PC-9 (cell line): ENCODE measurements at regions not wholly inside any gene's neighbourhood (a gene's known extent, or its start where the extent isn't known, plus 50 kb on each side); places are given as distances from the start of the nearest gene placed in this dataset.

ENCODE experiments used
- BruUV-seq: library from RNA; stranded (reverse); fragments of 400-500 nt; replicated peaks from 2 replicates; lab custom pipeline; 2021; lab: Mats Ljungman, UMichigan
- CTCF ChIA-PET: fragments of 300-600 bp; sonication (Branson Sonifier 250); formaldehyde crosslinking; loops from one replicate; lab custom pipeline; 2022; ENCODE audit warnings: antibody characterized with exemption; lab: Charles Lee
- POLR2A ChIA-PET: fragments of 300-600 bp; sonication (Branson Sonifier 250); formaldehyde crosslinking; loops from one replicate; lab custom pipeline; 2022; ENCODE audit warnings: antibody characterized with exemption; ENCODE audit not compliant: unreplicated experiment; lab: Charles Lee
- DNase-seq, 2 experiments: peaks; one replicate each; pipeline versions ENCODE4 v3.0.0 to v3.0.0-alpha.2; 2015 to 2022; ENCODE audit warnings: mixed read lengths in 1 of 2
- H2AFZ ChIP-seq: fragments of 200-600 bp; sonication (generic); 2 replicates; pipeline ENCODE4 v1.8.1; 2017; ENCODE audit warnings: antibody characterized with exemption
- H3F3A ChIP-seq: fragments of 200-600 bp; sonication (generic); 2 replicates; pipeline ENCODE4 v1.8.1; 2017; ENCODE audit warnings: antibody characterized with exemption, mild to moderate bottlenecking, low read depth; ENCODE audit not compliant: insufficient read depth
- H3K27ac ChIP-seq: fragments of 200-600 bp; sonication (generic); 2 replicates; pipeline ENCODE4 v1.6.1; 2016; ENCODE audit warnings: mixed run types
- H3K27me3 ChIP-seq: fragments of 200-600 bp; sonication (generic); 2 replicates; pipeline ENCODE4 v1.6.1; 2016; ENCODE audit warnings: low read depth, mixed run types; ENCODE audit not compliant: insufficient read depth
- H3K36me3 ChIP-seq: fragments of 200-600 bp; sonication (generic); 2 replicates; pipeline ENCODE4 v1.6.1; 2016; ENCODE audit warnings: low read depth, mixed run types
- H3K4me1 ChIP-seq: fragments of 200-600 bp; sonication (generic); replicated peaks from 2 replicates; pipeline ENCODE4 v1.6.1; 2016; ENCODE audit warnings: mixed run types; ENCODE audit not compliant: insufficient read depth
- H3K4me2 ChIP-seq: fragments of 200-600 bp; sonication (generic); 2 replicates; pipeline ENCODE4 v1.6.1; 2017; ENCODE audit warnings: mixed run types
- H3K4me3 ChIP-seq: fragments of 200-600 bp; sonication (generic); 2 replicates; pipeline ENCODE4 v1.6.1; 2016; ENCODE audit warnings: mixed run types
- H3K79me2 ChIP-seq: fragments of 200-600 bp; sonication (generic); 2 replicates; pipeline ENCODE4 v1.6.1; 2017; ENCODE audit warnings: low read depth, mixed run types
- H3K9me2 ChIP-seq: fragments of 200-600 bp; sonication (generic); 2 replicates; pipeline ENCODE4 v1.8.1; 2017; ENCODE audit warnings: mild to moderate bottlenecking; ENCODE audit not compliant: insufficient read depth
- H3K9me3 ChIP-seq: fragments of 200-600 bp; sonication (generic); 2 replicates; pipeline ENCODE4 v1.8.1; 2016; ENCODE audit warnings: low read depth; ENCODE audit not compliant: insufficient read depth
- H4K20me1 ChIP-seq: fragments of 200-600 bp; sonication (generic); 2 replicates; pipeline ENCODE4 v1.8.1; 2017; ENCODE audit not compliant: insufficient read depth
- CTCF ChIP-seq: fragments of 200-600 bp; sonication (generic); conservative IDR thresholded peaks from 2 replicates; pipeline ENCODE4 v1.6.1; 2017; ENCODE audit warnings: mixed run types, antibody characterized with exemption, mild to moderate bottlenecking, moderate library complexity
- EZH2 ChIP-seq: fragments of 200-600 bp; sonication (generic); IDR thresholded peaks from 2 replicates; pipeline ENCODE4 v1.8.0; 2017; ENCODE audit warnings: antibody characterized with exemption, low read depth
- intact Hi-C: fragments of 100-400 bp; cut with micrococcal nuclease; formaldehyde crosslinking; loops from one replicate; pipeline ENCODE4 v1.10.0; 2022; ENCODE audit not compliant: unreplicated experiment

DNA sequence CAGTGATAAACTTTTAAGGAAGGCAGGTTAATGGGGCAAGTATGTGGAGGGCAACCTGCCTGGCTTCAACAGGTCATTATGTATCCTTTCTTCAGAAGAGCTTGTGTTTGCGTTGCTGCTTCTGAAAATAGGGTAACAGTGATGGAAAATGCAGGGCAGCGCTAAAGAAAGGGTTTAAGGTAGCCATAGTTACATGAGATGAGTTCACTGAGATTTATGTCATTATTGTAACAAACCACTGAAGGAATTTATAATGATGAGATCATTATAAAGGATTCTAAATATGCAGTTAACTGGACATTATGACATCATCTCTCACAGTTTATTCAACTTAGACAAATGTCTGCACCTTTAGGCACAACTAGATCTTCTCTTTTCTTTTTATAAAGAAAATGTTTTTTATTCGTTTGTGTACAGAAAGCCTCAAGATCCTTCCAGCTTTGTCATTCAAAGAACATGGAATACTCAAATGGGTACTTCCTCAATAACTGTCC is 291.6 kb upstream of the SMARCA2 start:
- TF ChIP-seq CTCF = no peak
- TF ChIP-seq EZH2 = no peak
- Histone ChIP-seq H3K79me2 (no peaks in the 10 kb centered on the region), H4K20me1 (no peaks in the 10 kb centered on the region), H3K27me3 (no peaks in the 10 kb centered on the region), H3K4me2 (no peak overlapping the region), H3K9me2 (no peaks in the 10 kb centered on the region), H3F3A (no peaks in the 10 kb centered on the region), H3K9me3 (no peaks in the 10 kb centered on the region), H3K27ac (no peak overlapping the region), H3K4me3 (no peak overlapping the region), H3K36me3 (no peaks in the 10 kb centered on the region), H2AFZ (no peak overlapping the region), H3K4me1 (no peaks in the 10 kb centered on the region)
- POLR2A ChIA-PET = no interaction called here
- CTCF ChIA-PET = no interaction called here
- BruUV-seq = no TSS peak
- intact Hi-C loops = no loop called here
- no peak for DNase-seq

GRCh38 chr9:1726993-1727759 is 288.0 kb upstream of the SMARCA2 start:
- no peaks in the 10 kb centered on the region for H3K9me3 ChIP-seq
- H3F3A ChIP-seq = no peaks in the 10 kb centered on the region
- CTCF ChIA-PET = no interaction called here
- no peaks in the 10 kb centered on the region for H3K36me3 ChIP-seq
- no peaks in the 10 kb centered on the region for H3K27me3 ChIP-seq
- H3K4me1 ChIP-seq = no peaks in the 10 kb centered on the region
- no peaks in the 10 kb centered on the region for H3K79me2 ChIP-seq
- H4K20me1 ChIP-seq = no peaks in the 10 kb centered on the region
- H3K4me3 ChIP-seq = no peak overlapping the region
- POLR2A ChIA-PET = no interaction called here
- no peak for DNase-seq
- TF ChIP-seq EZH2 = no peak
- no peak for TF ChIP-seq CTCF
- H3K4me2 ChIP-seq = no peak overlapping the region
- intact Hi-C loops = no loop called here
- no peak overlapping the region for H2AFZ ChIP-seq
- H3K27ac ChIP-seq = no peak overlapping the region
- no peaks in the 10 kb centered on the region for H3K9me2 ChIP-seq
- BruUV-seq = no TSS peak

- H4K20me1 ChIP-seq = no peaks in the 10 kb centered on the region
- H3K36me3 ChIP-seq = no peaks in the 10 kb centered on the region
- no peak overlapping the region for H2AFZ ChIP-seq
- H3K27me3 ChIP-seq = no peaks in the 10 kb centered on the region
- BruUV-seq = no TSS peak
- H3F3A ChIP-seq = no peaks in the 10 kb centered on the region
- H3K9me3 ChIP-seq = no peaks in the 10 kb centered on the region
- no peak overlapping the region for H3K4me2 ChIP-seq
- ChIA-PET POLR2A (no interaction called here), CTCF (no interaction called here)
- no peak overlapping the region for H3K27ac ChIP-seq
- H3K9me2 ChIP-seq = no peaks in the 10 kb centered on the region
- no peaks in the 10 kb centered on the region for H3K4me1 ChIP-seq
- H3K79me2 ChIP-seq = no peaks in the 10 kb centered on the region
- no peak for DNase-seq
- no peak for TF ChIP-seq CTCF
- no peak for TF ChIP-seq EZH2
- intact Hi-C loops = no loop called here
- H3K4me3 ChIP-seq = no peak overlapping the region
Observed at GRCh38 chr9:1729631-1730030, 285.5 kb upstream of the SMARCA2 start.
